ENCODE measurements at regions not wholly inside any gene's neighbourhood (a gene's known extent, or its start where the extent isn't known, plus 50 kb on each side); places are given as distances from the start of the nearest gene placed in this dataset.

GRCh38 chr17:79214459-79214858 lies 139.8 kb downstream of the ENGASE start:
- WGBS, 5 donors: 47 to 59% (median 54%) methylated on average over 4 of the region's 4 CpGs
- Histone ChIP-seq H3K27me3 (replicated peaks in 1 of 7) (peaks cover 0 to 99% (median 42%) of the 10 kb centered on the region in 7 donors), H3K36me3 (no peaks in the 10 kb centered on the region), H3K27ac (no peak overlapping the region), H3K9me3 (no peaks in the 10 kb centered on the region), H3K4me3 (no peak overlapping the region), H3K4me1 (no peaks in the 10 kb centered on the region)
- DNase-seq: no peak
- intact Hi-C loops (cut with DNase I; ENCODE audit: low total_unique reads): no loop called here
- TF ChIP-seq POLR2A (IDR thresholded peaks at IDR 0.05) (no peak), POLR2AphosphoS5 (IDR thresholded peaks at IDR 0.05) (no peak), CTCF (IDR thresholded peaks at IDR 0.05 in 8 of 11, conservative IDR thresholded peaks at IDR 0.05 in 3 of 11) (no peak)

- DNase-seq: no peak
- H3K4me1 ChIP-seq: no peaks in the 10 kb centered on the region
- intact Hi-C loops (cut with DNase I; ENCODE audit: low total_unique reads): no loop called here
- H3K4me3 ChIP-seq: no peak overlapping the region
- H3K27ac ChIP-seq: no peak overlapping the region
- no peaks in the 10 kb centered on the region for H3K36me3 ChIP-seq
- H3K9me3 ChIP-seq: no peaks in the 10 kb centered on the region
- 77 to 90% (median 84%) methylated on average over 10 of the region's 10 CpGs for WGBS, 5 donors
- H3K27me3 ChIP-seq (replicated peaks in 1 of 7): peaks cover 0 to 94% (median 33%) of the 10 kb centered on the region in 7 donors
- TF ChIP-seq POLR2A (IDR thresholded peaks at IDR 0.05) (no peak), CTCF (IDR thresholded peaks at IDR 0.05 in 8 of 11, conservative IDR thresholded peaks at IDR 0.05 in 3 of 11) (no peak), POLR2AphosphoS5 (IDR thresholded peaks at IDR 0.05) (no peak)
Measured at GRCh38 chr17:79213305-79213704, 138.7 kb downstream of the ENGASE start.

- WGBS, 5 donors: 25 to 33% (median 31%) methylated on average over 13 to 15 of the region's 15 CpGs
- DNase-seq: no peak
- H3K36me3 ChIP-seq: no peaks in the 10 kb centered on the region
- H3K4me1 ChIP-seq: no peaks in the 10 kb centered on the region
- no peak overlapping the region for H3K4me3 ChIP-seq
- no peak for TF ChIP-seq CTCF (IDR thresholded peaks at IDR 0.05 in 8 of 11, conservative IDR thresholded peaks at IDR 0.05 in 3 of 11)
- TF ChIP-seq POLR2AphosphoS5 (IDR thresholded peaks at IDR 0.05): no peak
- no peak for TF ChIP-seq POLR2A (IDR thresholded peaks at IDR 0.05)
- peaks cover 0 to 92% (median 30%) of the 10 kb centered on the region in 7 donors for H3K27me3 ChIP-seq (replicated peaks in 1 of 7)
- intact Hi-C loops (cut with DNase I; ENCODE audit: low total_unique reads): no loop called here
- H3K9me3 ChIP-seq: no peaks in the 10 kb centered on the region
- no peak overlapping the region for H3K27ac ChIP-seq
Measured at GRCh38 chr17:79212149-79213087, 137.8 kb downstream of the ENGASE start.

GRCh38 chr17:79211061-79211770 lies 136.6 kb downstream of the ENGASE start:
- no peak for TF ChIP-seq POLR2A (IDR thresholded peaks at IDR 0.05)
- TF ChIP-seq POLR2AphosphoS5 (IDR thresholded peaks at IDR 0.05): no peak
- no peak for TF ChIP-seq CTCF (IDR thresholded peaks at IDR 0.05 in 8 of 11, conservative IDR thresholded peaks at IDR 0.05 in 3 of 11)
- no peak overlapping the region for H3K4me3 ChIP-seq
- 70 to 83% (median 76%) methylated on average over 18 to 28 of the region's 28 CpGs for WGBS, 5 donors
- DNase-seq: no peak
- H3K27me3 ChIP-seq (replicated peaks in 1 of 7): peaks cover 0 to 89% (median 24%) of the 10 kb centered on the region in 7 donors
- H3K36me3 ChIP-seq: no peaks in the 10 kb centered on the region
- intact Hi-C loops (cut with DNase I; ENCODE audit: low total_unique reads): no loop called here
- H3K9me3 ChIP-seq: no peaks in the 10 kb centered on the region
- no peaks in the 10 kb centered on the region for H3K4me1 ChIP-seq
- no peak overlapping the region for H3K27ac ChIP-seq
